B cell (primary cell): ENCODE measurements at regions not wholly inside any gene's neighbourhood (a gene's known extent, or its start where the extent isn't known, plus 50 kb on each side); places are given as distances from the start of the nearest gene placed in this dataset.

Experiments
- ATAC-seq: fragments of 200-7000 bp; cut with Tn5 transposase; one replicate; pipeline ENCODE4 v1.10.0; 2021; ENCODE audit warnings: low read depth, mild to moderate bottlenecking, moderate number of reproducible peaks, moderate library complexity
- CTCF ChIA-PET: fragments of 350-600 bp; sonication (Branson Sonifier 250); formaldehyde crosslinking; loops from one replicate; lab custom pipeline; 2021; ENCODE audit warnings: antibody characterized with exemption, inconsistent platforms; lab: Charles Lee
- POLR2A ChIA-PET: fragments of 350-600 bp; sonication (Branson Sonifier 250); formaldehyde crosslinking; loops from one replicate; lab custom pipeline; 2021; ENCODE audit warnings: antibody characterized with exemption; lab: Charles Lee
- DNase-seq: peaks from one replicate; pipeline ENCODE4 v3.0.0; 2013
- H2AFZ ChIP-seq: 2 replicates; pipeline ENCODE4 v1.6.1; 2012; ENCODE audit warnings: mild to moderate bottlenecking, low read depth, low read length; ENCODE audit not compliant: insufficient read depth, poor library complexity, severe bottlenecking
- H3K27ac ChIP-seq, 2 donors: 1 replicate in 1 of 2; 2 replicates in 1 of 2; pipeline ENCODE4 v1.5.1; 2012 to 2013; ENCODE audit warnings: low read length in 2 of 2, mild to moderate bottlenecking in 2 of 2, moderate library complexity in 1 of 2
- H3K27me3 ChIP-seq, 4 experiments: fragments of 200-600 bp in 1 of 4; sonication (generic) in 1 of 4; replicated peaks in 1 of 4; 1 replicate in 2 of 4; 2 replicates in 2 of 4; pipeline versions ENCODE4 v1.6.1 to v1.7.0; 2013 to 2016; ENCODE audit warnings: low read length in 3 of 4, mild to moderate bottlenecking in 2 of 4, mixed read lengths in 1 of 4, moderate library complexity in 1 of 4; ENCODE audit not compliant: insufficient read depth in 4 of 4, control insufficient read depth in 3 of 4; ENCODE audit errors: control extremely low read depth in 1 of 4
- H3K36me3 ChIP-seq, 2 experiments: replicated peaks in 1 of 2; 1 replicate in 1 of 2; 2 replicates in 1 of 2; pipeline versions ENCODE4 v1.6.1 to v1.7.1; 2013; ENCODE audit warnings: low read length in 1 of 2; ENCODE audit not compliant: insufficient read depth in 2 of 2, control insufficient read depth in 1 of 2; ENCODE audit errors: control extremely low read depth in 1 of 2, extremely low read depth in 1 of 2
- H3K4me1 ChIP-seq, 2 donors: fragments of 200-600 bp in 1 of 2; sonication (generic) in 1 of 2; 1 replicate in 1 of 2; 2 replicates in 1 of 2; pipeline versions ENCODE4 v1.5.1 to v1.6.1; 2013 to 2017; ENCODE audit warnings: low read length in 2 of 2; ENCODE audit not compliant: control insufficient read depth in 2 of 2, insufficient read depth in 2 of 2
- H3K4me2 ChIP-seq: replicated peaks from 2 replicates; pipeline ENCODE3; 2012; ENCODE audit warnings: mild to moderate bottlenecking, low read depth, low read length; ENCODE audit not compliant: poor library complexity, severe bottlenecking
- H3K4me3 ChIP-seq, 5 experiments: fragments of 200-600 bp in 1 of 5; sonication (generic) in 1 of 5; 1 replicate in 3 of 5; 2 replicates in 2 of 5; pipeline versions ENCODE4 v1.5.1 to v1.7.0; 2011 to 2016; ENCODE audit warnings: low read length in 4 of 5, mild to moderate bottlenecking in 4 of 5, low read depth in 2 of 5, control low read depth in 1 of 5, moderate library complexity in 1 of 5; ENCODE audit not compliant: insufficient read depth in 1 of 5; ENCODE audit errors: control extremely low read depth in 1 of 5, extremely low read depth in 1 of 5
- H3K79me2 ChIP-seq: fragments of 200-600 bp; sonication (generic); one replicate; pipeline ENCODE4 v1.6.0; 2016; ENCODE audit warnings: low read length; ENCODE audit not compliant: control insufficient read depth, insufficient read depth
- H3K9ac ChIP-seq: fragments of 200-600 bp; sonication (generic); 2 replicates; pipeline ENCODE4 v1.6.1; 2017; ENCODE audit warnings: mild to moderate bottlenecking, low read length, moderate library complexity
- H3K9me3 ChIP-seq, 3 donors: one replicate each; pipeline versions ENCODE4 v1.6.1 to v1.7.1; 2013; ENCODE audit warnings: low read length in 2 of 3; ENCODE audit not compliant: control insufficient read depth in 2 of 3, insufficient read depth in 1 of 3; ENCODE audit errors: control extremely low read depth in 1 of 3
- H4K20me1 ChIP-seq: 2 replicates; pipeline ENCODE4 v1.6.0; 2012; ENCODE audit warnings: mild to moderate bottlenecking, low read length; ENCODE audit not compliant: insufficient read depth, control insufficient read depth, poor library complexity, severe bottlenecking
- H3K27ac Mint-ChIP-seq: one replicate; pipeline ENCODE4 v1.8.0; 2021; ENCODE audit warnings: mixed read lengths
- H3K27me3 Mint-ChIP-seq: one replicate; pipeline ENCODE4 v1.8.0; 2021; ENCODE audit warnings: mixed read lengths
- H3K4me1 Mint-ChIP-seq: one replicate; pipeline ENCODE4 v1.8.0; 2021; ENCODE audit warnings: mixed read lengths
- H3K4me3 Mint-ChIP-seq: one replicate; pipeline ENCODE4 v1.8.0; 2021; ENCODE audit warnings: mixed read lengths
- H3K9me3 Mint-ChIP-seq: one replicate; pipeline ENCODE4 v1.8.0; 2022; ENCODE audit warnings: mixed read lengths; ENCODE audit not compliant: insufficient read depth
- CTCF ChIP-seq: fragments of 200-600 bp; IDR thresholded peaks from one replicate; pipeline ENCODE4 v1.8.0; 2022; ENCODE audit warnings: antibody characterized with exemption, mild to moderate bottlenecking
- EZH2 ChIP-seq: IDR thresholded peaks from 2 replicates; pipeline ENCODE4 v1.6.1; 2012; ENCODE audit warnings: borderline replicate concordance, low read depth, mild to moderate bottlenecking, moderate library complexity, low read length; ENCODE audit not compliant: insufficient read depth, poor library complexity, severe bottlenecking
- WGBS: methylation state at CpG from one replicate; pipeline ENCODE4 v1.1.5; 2013; ENCODE audit warnings: missing lambda C conversion rate; ENCODE audit not compliant: insufficient coverage; 5-methylcytosine and 5-hydroxymethylcytosine counted together
- intact Hi-C: fragments of 100-400 bp; cut with micrococcal nuclease; formaldehyde crosslinking; loops from one replicate; pipeline ENCODE4 v1.10.0; 2022

- DNase-seq: no peak
- H3K9me3 Mint-ChIP-seq: no peaks in the 10 kb centered on the region
- Histone ChIP-seq H3K9me3 (no peaks in the 10 kb centered on the region), H3K27ac (no peak overlapping the region), H3K36me3 (no peaks in the 10 kb centered on the region), H3K9ac (no peak overlapping the region), H3K4me2 (no peak overlapping the region), H3K4me1 (no peaks in the 10 kb centered on the region), H3K4me3 (no peak overlapping the region), H3K79me2 (no peaks in the 10 kb centered on the region), H2AFZ (no peak overlapping the region), H3K27me3 (no peaks in the 10 kb centered on the region), H4K20me1 (no peaks in the 10 kb centered on the region)
- H3K27me3 Mint-ChIP-seq: peaks cover 30% of the 10 kb centered on the region
- H3K4me3 Mint-ChIP-seq: no peak overlapping the region
- CTCF ChIA-PET: no interaction called here
- TF ChIP-seq EZH2: no peak
- no peak for TF ChIP-seq CTCF
- H3K27ac Mint-ChIP-seq: no peak overlapping the region
- 100% methylated on average over 1 of the region's 4 CpGs for WGBS
- no peak for ATAC-seq
- H3K4me1 Mint-ChIP-seq: no peaks in the 10 kb centered on the region
- intact Hi-C loops: no loop called here
- POLR2A ChIA-PET: no interaction called here
Observed at GRCh38 chr12:66735275-66735674, 56.4 kb upstream of the GRIP1 start.

- Histone ChIP-seq H2AFZ (no peak overlapping the region), H3K4me1 (peaks cover under 1 to 1% of the 10 kb centered on the region in 2 donors), H3K27ac (no peak overlapping the region), H4K20me1 (no peaks in the 10 kb centered on the region), H3K36me3 (no peaks in the 10 kb centered on the region), H3K9ac (no peak overlapping the region), H3K4me3 (no peak overlapping the region), H3K4me2 (no peak overlapping the region), H3K9me3 (peaks cover 0 to 3% (median 0%) of the 10 kb centered on the region in 3 donors), H3K79me2 (no peaks in the 10 kb centered on the region), H3K27me3 (no peaks in the 10 kb centered on the region)
- H3K4me3 Mint-ChIP-seq: no peak overlapping the region
- H3K27ac Mint-ChIP-seq: no peak overlapping the region
- H3K4me1 Mint-ChIP-seq: peaks cover under 1% of the 10 kb centered on the region
- intact Hi-C loops: no loop called here
- POLR2A ChIA-PET: no interaction called here
- no peak for DNase-seq
- H3K27me3 Mint-ChIP-seq: peaks cover 30% of the 10 kb centered on the region
- ATAC-seq: no peak
- WGBS: 100% methylated on average over 1 of the region's 4 CpGs
- CTCF ChIA-PET: interaction anchor here (0.6 kb wide), 1 partner anchor 13 kb away, joined by 3 read pairs; no protein-coding TSS in a partner anchor
- TF ChIP-seq EZH2 (no peak), CTCF (no peak)
- H3K9me3 Mint-ChIP-seq: no peaks in the 10 kb centered on the region
Observed at GRCh38 chr12:66736931-66737330, 58.1 kb upstream of the GRIP1 start.
